ENCODE measurements at regions not wholly inside any gene's neighbourhood (a gene's known extent, or its start where the extent isn't known, plus 50 kb on each side); places are given as distances from the start of the nearest gene placed in this dataset.

DNA sequence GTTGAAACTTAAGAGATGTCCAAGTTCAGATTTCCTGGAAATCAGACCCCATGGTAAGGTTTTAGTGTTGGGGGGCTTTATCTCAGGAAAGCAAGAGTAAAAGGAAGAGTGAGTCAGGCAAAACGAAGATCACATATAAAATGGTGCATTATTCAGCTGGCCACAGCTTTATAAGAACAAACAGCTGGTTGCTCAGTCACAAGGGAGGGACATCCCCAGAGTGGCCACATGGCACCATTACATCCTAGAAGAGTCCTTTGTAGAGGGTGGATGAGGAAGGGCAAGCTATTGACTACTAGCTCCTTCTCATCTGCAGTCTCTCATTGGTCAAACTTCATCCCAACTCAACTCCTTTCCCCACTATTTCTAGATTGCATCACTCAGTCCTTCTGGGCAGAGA is 68.3 kb upstream of the COL8A1 start:
- no peak for DNase-seq (ENCODE audit: low read depth)

DNA sequence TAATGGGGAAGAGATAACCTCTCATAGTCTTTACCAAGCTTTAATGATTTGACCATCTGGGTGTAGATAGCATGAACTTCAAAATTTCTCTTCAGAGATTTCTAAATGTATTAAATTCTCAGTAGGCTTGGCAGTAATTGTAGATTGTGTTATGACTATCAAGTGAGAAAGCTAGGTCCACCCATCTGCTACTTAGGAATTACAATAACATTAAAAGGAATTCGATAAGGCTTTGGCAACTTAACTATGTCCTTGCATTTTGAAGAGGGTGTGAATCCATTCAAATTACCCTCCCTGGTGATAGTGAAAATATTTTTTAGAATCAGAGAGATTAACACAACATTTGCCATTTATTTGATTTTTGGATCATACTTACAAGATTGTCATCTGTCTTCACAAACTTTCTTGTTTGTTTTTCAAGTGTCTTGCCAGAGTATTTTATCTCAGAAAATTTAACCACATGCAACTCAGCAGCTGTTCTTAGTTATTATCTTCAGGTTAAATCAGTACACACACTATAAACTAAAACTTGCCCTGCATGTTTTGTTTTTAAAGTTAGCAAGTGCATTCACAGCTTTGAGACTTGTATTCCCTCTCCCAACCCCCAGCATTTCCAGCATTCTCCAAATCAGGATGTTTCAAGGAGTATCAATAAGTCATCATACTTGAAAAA is 69.6 kb upstream of the COL8A1 start:
- TF ChIP-seq, protein P1, sequence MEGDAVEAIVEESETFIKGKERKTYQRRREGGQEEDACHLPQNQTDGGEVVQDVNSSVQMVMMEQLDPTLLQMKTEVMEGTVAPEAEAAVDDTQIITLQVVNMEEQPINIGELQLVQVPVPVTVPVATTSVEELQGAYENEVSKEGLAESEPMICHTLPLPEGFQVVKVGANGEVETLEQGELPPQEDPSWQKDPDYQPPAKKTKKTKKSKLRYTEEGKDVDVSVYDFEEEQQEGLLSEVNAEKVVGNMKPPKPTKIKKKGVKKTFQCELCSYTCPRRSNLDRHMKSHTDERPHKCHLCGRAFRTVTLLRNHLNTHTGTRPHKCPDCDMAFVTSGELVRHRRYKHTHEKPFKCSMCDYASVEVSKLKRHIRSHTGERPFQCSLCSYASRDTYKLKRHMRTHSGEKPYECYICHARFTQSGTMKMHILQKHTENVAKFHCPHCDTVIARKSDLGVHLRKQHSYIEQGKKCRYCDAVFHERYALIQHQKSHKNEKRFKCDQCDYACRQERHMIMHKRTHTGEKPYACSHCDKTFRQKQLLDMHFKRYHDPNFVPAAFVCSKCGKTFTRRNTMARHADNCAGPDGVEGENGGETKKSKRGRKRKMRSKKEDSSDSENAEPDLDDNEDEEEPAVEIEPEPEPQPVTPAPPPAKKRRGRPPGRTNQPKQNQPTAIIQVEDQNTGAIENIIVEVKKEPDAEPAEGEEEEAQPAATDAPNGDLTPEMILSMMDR (conservative IDR thresholded peaks at IDR 0.05; ENCODE audit: control insufficient read depth, insufficient read depth, low read depth, low read length): no peak
- DNase-seq (ENCODE audit: low read depth): no peak
- no peak overlapping the region for H3K4me3 ChIP-seq (ENCODE audit: control insufficient read depth, low read depth, low read length)

More for the DNA sequence above, 68.3 kb upstream of the COL8A1 start:
- H3K4me3 ChIP-seq (ENCODE audit: control insufficient read depth, low read depth, low read length): no peak overlapping the region
- TF ChIP-seq, protein P1 (conservative IDR thresholded peaks at IDR 0.05; ENCODE audit: control insufficient read depth, insufficient read depth, low read depth, low read length): no peak

DNA sequence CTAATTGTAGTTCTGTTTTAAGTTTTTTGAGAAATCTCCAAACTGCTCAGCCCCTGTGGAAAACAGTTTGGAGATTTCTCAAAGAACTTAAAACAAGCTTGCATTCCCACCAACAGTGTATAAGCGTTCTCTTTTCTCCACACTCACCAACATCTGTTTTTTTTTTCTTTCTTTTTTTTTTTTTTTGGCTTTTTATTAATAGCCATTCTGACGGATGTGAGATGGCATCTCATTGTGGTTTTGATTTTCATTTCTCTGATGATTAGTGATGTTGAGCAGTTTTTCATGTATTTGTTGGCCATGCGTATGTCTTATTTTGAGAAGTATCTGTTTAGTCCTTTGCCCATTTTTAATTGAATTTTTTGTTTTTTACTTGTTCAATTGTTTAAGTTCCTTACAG is 73.1 kb upstream of the COL8A1 start:
- no peak overlapping the region for H3K4me3 ChIP-seq (ENCODE audit: control insufficient read depth, low read depth, low read length)
- DNase-seq (ENCODE audit: low read depth): no peak
- TF ChIP-seq, protein P1 (conservative IDR thresholded peaks at IDR 0.05; ENCODE audit: control insufficient read depth, insufficient read depth, low read depth, low read length): no peak

DNA sequence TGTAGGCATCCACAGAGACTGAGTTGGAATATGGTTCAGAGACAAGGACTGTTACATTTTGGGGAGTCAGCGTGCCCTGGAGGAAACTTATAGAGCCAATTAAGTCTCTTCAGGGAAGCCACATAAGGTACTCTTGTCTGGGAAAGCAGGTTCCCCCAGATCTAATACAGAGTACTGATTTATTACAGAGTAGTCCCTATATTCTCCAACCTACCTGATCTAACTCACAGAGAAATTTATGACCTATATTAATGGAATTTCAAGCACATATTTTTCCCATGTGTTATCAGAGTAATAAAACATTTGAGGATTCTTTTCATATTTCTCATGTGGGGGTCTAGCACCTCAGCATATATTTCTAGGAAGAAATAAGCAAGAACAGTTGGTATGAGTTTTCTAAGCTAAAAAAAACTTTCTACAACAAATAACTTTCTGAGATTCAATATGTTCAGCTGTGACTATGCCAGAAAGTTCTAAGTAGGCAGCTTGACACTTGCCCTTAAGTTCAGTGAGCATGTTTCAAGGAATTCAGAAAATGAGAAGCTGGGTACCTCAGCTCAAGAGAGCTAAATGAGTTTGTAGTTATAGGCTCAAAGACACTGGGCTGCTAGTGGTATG is 75.3 kb upstream of the COL8A1 start:
- TF ChIP-seq, protein P1 (conservative IDR thresholded peaks at IDR 0.05; ENCODE audit: control insufficient read depth, insufficient read depth, low read depth, low read length): no peak
- DNase-seq (ENCODE audit: low read depth): no peak
- no peak overlapping the region for H3K4me3 ChIP-seq (ENCODE audit: control insufficient read depth, low read depth, low read length)

DNA sequence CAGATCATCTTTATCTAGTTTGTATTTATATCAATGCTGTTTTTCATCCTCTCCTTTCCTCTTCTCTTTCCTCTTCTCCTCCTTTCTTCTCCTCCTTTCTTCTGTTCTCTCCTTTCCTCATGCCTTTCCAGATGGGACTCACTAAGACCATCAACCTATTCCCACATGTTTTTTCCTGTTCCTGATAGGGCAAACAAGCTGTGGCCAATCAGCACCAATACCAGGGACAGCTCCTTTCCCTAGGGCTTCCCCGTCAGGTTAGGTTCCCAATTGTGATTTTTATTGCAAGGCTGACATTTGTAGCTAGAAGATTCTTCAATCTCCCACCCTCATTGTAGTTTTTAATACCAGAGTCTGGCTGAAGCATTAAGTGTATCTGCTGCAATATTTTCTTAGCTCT is 76.3 kb upstream of the COL8A1 start:
- no peak overlapping the region for H3K4me3 ChIP-seq (ENCODE audit: control insufficient read depth, low read depth, low read length)
- peak; percentile 51 for DNase-seq (ENCODE audit: low read depth)
- TF ChIP-seq, protein P1 (conservative IDR thresholded peaks at IDR 0.05; ENCODE audit: control insufficient read depth, insufficient read depth, low read depth, low read length): no peak

DNA sequence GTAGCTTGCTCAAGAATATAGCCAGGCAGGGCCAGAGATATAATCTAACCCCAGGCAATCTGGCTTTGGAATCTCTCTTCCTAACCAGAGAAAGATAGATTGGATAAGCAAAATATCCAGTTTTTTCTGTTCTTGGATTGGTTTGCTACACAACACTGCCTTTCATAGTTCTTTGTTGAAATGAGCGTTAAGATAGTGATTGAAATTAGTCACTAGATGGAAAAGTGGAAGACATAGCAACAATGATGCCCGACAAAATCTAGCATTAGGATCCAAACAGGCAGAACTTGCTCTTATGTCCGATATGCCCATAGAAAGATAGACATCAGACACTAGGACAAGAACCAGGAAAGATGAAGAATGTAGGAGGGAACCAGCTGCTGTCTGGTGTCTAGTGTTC is 77.3 kb upstream of the COL8A1 start:
- no peak overlapping the region for H3K4me3 ChIP-seq (ENCODE audit: control insufficient read depth, low read depth, low read length)
- TF ChIP-seq, protein P1 (conservative IDR thresholded peaks at IDR 0.05; ENCODE audit: control insufficient read depth, insufficient read depth, low read depth, low read length): no peak
- DNase-seq (ENCODE audit: low read depth): no peak
